Body of pancreas (tissue), 4 donors: ENCODE measurements at regions not wholly inside any gene's neighbourhood (a gene's known extent, or its start where the extent isn't known, plus 50 kb on each side); places are given as distances from the start of the nearest gene placed in this dataset.

ENCODE experiments used
- ATAC-seq: fragments of 150-250 bp; one replicate; pipeline ENCODE4 v1.9.1; 2016
- DNase-seq, 4 donors: peaks; one replicate each; pipeline ENCODE4 v3.0.0-alpha.2; 2019
- H3K27ac ChIP-seq, 4 donors: fragments of 200-600 bp; sonication (generic); 1 replicate in 3 of 4; 2 replicates in 1 of 4; pipeline versions ENCODE4 v1.5.1 to v1.6.1; 2016 to 2019; ENCODE audit warnings: mild to moderate bottlenecking in 1 of 4, mixed read lengths in 1 of 4, moderate library complexity in 1 of 4
- H3K27me3 ChIP-seq, 2 donors: fragments of 200-600 bp; sonication (generic); one replicate each; pipeline ENCODE4 v1.6.0; 2016; ENCODE audit warnings: mild to moderate bottlenecking in 1 of 2
- H3K36me3 ChIP-seq, 2 donors: fragments of 200-600 bp; sonication (generic); replicated peaks in 1 of 2; 2 replicates each; pipeline ENCODE4 v1.5.1; 2016; ENCODE audit warnings: low read depth in 2 of 2; ENCODE audit not compliant: insufficient read depth in 1 of 2
- H3K4me1 ChIP-seq: fragments of 200-600 bp; sonication (generic); one replicate; pipeline ENCODE4 v1.6.0; 2016
- H3K4me3 ChIP-seq, 2 donors: fragments of 200-600 bp; sonication (generic); 1 replicate in 1 of 2; 2 replicates in 1 of 2; pipeline ENCODE4 v1.5.1; 2016 to 2019
- H3K9me3 ChIP-seq, 3 donors: fragments of 200-600 bp; sonication (generic); 1 replicate in 2 of 3; 2 replicates in 1 of 3; pipeline ENCODE4 v1.5.1; 2016
- CTCF ChIP-seq, 7 experiments: fragments of 450-650 bp in 4 of 7; fragments of 200-600 bp in 3 of 7; sonication (generic) in 3 of 7; IDR thresholded peaks; one replicate each; pipeline ENCODE4 v1.5.1; 2016 to 2019; ENCODE audit warnings: antibody characterized with exemption in 7 of 7
- POLR2A ChIP-seq, 3 donors: fragments of 450-650 bp; IDR thresholded peaks; one replicate each; pipeline ENCODE4 v1.6.1; 2016; ENCODE audit warnings: antibody characterized with exemption in 3 of 3, mild to moderate bottlenecking in 2 of 3
- WGBS, 2 donors: methylation state at CpG; one replicate each; pipeline ENCODE4 v1.1.5; 2017; 5-methylcytosine and 5-hydroxymethylcytosine counted together
- intact Hi-C: fragments of 100-400 bp; cut with DNase I; formaldehyde crosslinking; loops from one replicate; pipeline ENCODE4 v1.15.1; 2023

- Histone ChIP-seq H3K4me3 (no peak overlapping the region), H3K4me1 (no peaks in the 10 kb centered on the region), H3K27me3 (no peaks in the 10 kb centered on the region), H3K36me3 (no peaks in the 10 kb centered on the region), H3K27ac (no peak overlapping the region), H3K9me3 (no peaks in the 10 kb centered on the region)
- TF ChIP-seq CTCF (IDR thresholded peaks at IDR 0.05) (no peak), POLR2A (IDR thresholded peaks at IDR 0.05) (no peak)
- intact Hi-C loops: no loop called here
- 85 to 93% methylated on average over 2 to 3 of the region's 3 CpGs for WGBS, 2 donors
- no peak for ATAC-seq
- no peak for DNase-seq
These were observed 384.9 kb upstream of the CNKSR2 start for GRCh38 chrX:20989361-20989760.

GRCh38 chrX:20988804-20989203, 385.4 kb upstream of the CNKSR2 start:
- H3K9me3 ChIP-seq: no peaks in the 10 kb centered on the region
- 55 to 76% methylated on average over 2 of the region's 2 CpGs for WGBS, 2 donors
- H3K27ac ChIP-seq: no peak overlapping the region
- no peak for ATAC-seq
- no peaks in the 10 kb centered on the region for H3K36me3 ChIP-seq
- H3K4me1 ChIP-seq: no peaks in the 10 kb centered on the region
- H3K4me3 ChIP-seq: no peak overlapping the region
- TF ChIP-seq POLR2A (IDR thresholded peaks at IDR 0.05) (no peak), CTCF (IDR thresholded peaks at IDR 0.05) (no peak)
- no peak for DNase-seq
- intact Hi-C loops: no loop called here
- H3K27me3 ChIP-seq: no peaks in the 10 kb centered on the region

- Histone ChIP-seq H3K36me3 (no peaks in the 10 kb centered on the region), H3K27me3 (no peaks in the 10 kb centered on the region), H3K4me3 (no peak overlapping the region), H3K4me1 (no peaks in the 10 kb centered on the region), H3K27ac (no peak overlapping the region), H3K9me3 (no peaks in the 10 kb centered on the region)
- ATAC-seq: no peak
- WGBS, 2 donors: 63 to 65% methylated on average over 3 of the region's 3 CpGs
- TF ChIP-seq POLR2A (IDR thresholded peaks at IDR 0.05): no peak
- TF ChIP-seq CTCF (IDR thresholded peaks at IDR 0.05): no peak
- intact Hi-C loops: no loop called here
- DNase-seq: no peak
These were observed 386.1 kb upstream of the CNKSR2 start for GRCh38 chrX:20988118-20988517.

GRCh38 chrX:20980426-20980825, 393.8 kb upstream of the CNKSR2 start:
- Histone ChIP-seq H3K4me1 (no peaks in the 10 kb centered on the region), H3K27ac (no peak overlapping the region), H3K9me3 (no peaks in the 10 kb centered on the region), H3K36me3 (no peaks in the 10 kb centered on the region), H3K4me3 (no peak overlapping the region), H3K27me3 (no peaks in the 10 kb centered on the region)
- 68 to 82% methylated on average over 1 of the region's 1 CpG for WGBS, 2 donors
- DNase-seq (no peak), ATAC-seq (no peak)
- TF ChIP-seq POLR2A (IDR thresholded peaks at IDR 0.05) (no peak), CTCF (IDR thresholded peaks at IDR 0.05) (no peak)
- intact Hi-C loops: no loop called here

- H3K27ac ChIP-seq: no peak overlapping the region
- no peak overlapping the region for H3K4me3 ChIP-seq
- intact Hi-C loops: no loop called here
- no peak for ATAC-seq
- no peaks in the 10 kb centered on the region for H3K36me3 ChIP-seq
- no peaks in the 10 kb centered on the region for H3K9me3 ChIP-seq
- H3K27me3 ChIP-seq: no peaks in the 10 kb centered on the region
- 86 to 93% methylated on average over 2 of the region's 2 CpGs for WGBS, 2 donors
- DNase-seq: no peak
- TF ChIP-seq CTCF (IDR thresholded peaks at IDR 0.05) (no peak), POLR2A (IDR thresholded peaks at IDR 0.05) (no peak)
- no peaks in the 10 kb centered on the region for H3K4me1 ChIP-seq
These were observed 399.9 kb upstream of the CNKSR2 start for GRCh38 chrX:20974326-20974725.
